ENCODE measurements at regions not wholly inside any gene's neighbourhood (a gene's known extent, or its start where the extent isn't known, plus 50 kb on each side); places are given as distances from the start of the nearest gene placed in this dataset.

GRCh38 chr21:24280596-24280995 is 1326.7 kb downstream of the MRPL39 start:
- no peak for DNase-seq (ENCODE audit: low read depth in 1 of 2, low spot score in 1 of 2)

GRCh38 chr21:24278711-24279110 is 1328.6 kb downstream of the MRPL39 start:
- no peak for DNase-seq (ENCODE audit: low read depth in 1 of 2, low spot score in 1 of 2)

GRCh38 chr21:24276204-24276603 is 1331.1 kb downstream of the MRPL39 start:
- no peak for DNase-seq (ENCODE audit: low read depth in 1 of 2, low spot score in 1 of 2)

- no peak for DNase-seq (ENCODE audit: low read depth in 1 of 2, low spot score in 1 of 2)
Observed at GRCh38 chr21:24275616-24276015, 1331.7 kb downstream of the MRPL39 start.

- no peak for DNase-seq (ENCODE audit: low read depth in 1 of 2, low spot score in 1 of 2)
Observed at GRCh38 chr21:24272521-24272938, 1334.8 kb downstream of the MRPL39 start.

GRCh38 chr21:24265987-24266386 is 1341.3 kb downstream of the MRPL39 start:
- no peak for DNase-seq (ENCODE audit: low read depth in 1 of 2, low spot score in 1 of 2)

- no peak for DNase-seq (ENCODE audit: low read depth in 1 of 2, low spot score in 1 of 2)
Observed at GRCh38 chr21:24260751-24261150, 1346.5 kb downstream of the MRPL39 start.

- no peak for DNase-seq (ENCODE audit: low read depth in 1 of 2, low spot score in 1 of 2)
Observed at GRCh38 chr21:24259241-24259640, 1348.0 kb downstream of the MRPL39 start.

GRCh38 chr21:24255591-24255990 is 1351.7 kb downstream of the MRPL39 start:
- no peak for DNase-seq (ENCODE audit: low read depth in 1 of 2, low spot score in 1 of 2)

GRCh38 chr21:24225431-24225830 is 1381.8 kb downstream of the MRPL39 start:
- no peak for DNase-seq (ENCODE audit: low read depth in 1 of 2, low spot score in 1 of 2)

- DNase-seq (ENCODE audit: low read depth in 1 of 2, low spot score in 1 of 2): no peak
Observed at GRCh38 chr21:24224422-24224821, 1382.9 kb downstream of the MRPL39 start.

GRCh38 chr21:24223624-24224023 is 1383.7 kb downstream of the MRPL39 start:
- no peak for DNase-seq (ENCODE audit: low read depth in 1 of 2, low spot score in 1 of 2)

GRCh38 chr21:24222676-24223075 is 1384.6 kb downstream of the MRPL39 start:
- DNase-seq (ENCODE audit: low read depth in 1 of 2, low spot score in 1 of 2): no peak

- DNase-seq (ENCODE audit: low read depth in 1 of 2, low spot score in 1 of 2): no peak
Observed at GRCh38 chr21:24220446-24220845, 1386.8 kb downstream of the MRPL39 start.

GRCh38 chr21:24217151-24217550 is 1390.1 kb downstream of the MRPL39 start:
- DNase-seq (ENCODE audit: low read depth in 1 of 2, low spot score in 1 of 2): no peak

- DNase-seq (ENCODE audit: low read depth in 1 of 2, low spot score in 1 of 2): no peak
Observed at GRCh38 chr21:24210130-24210529, 1397.2 kb downstream of the MRPL39 start.

- DNase-seq (ENCODE audit: low read depth in 1 of 2, low spot score in 1 of 2): no peak
Observed at GRCh38 chr21:24208562-24209260, 1398.6 kb downstream of the MRPL39 start.

GRCh38 chr21:24205319-24205718 is 1402.0 kb downstream of the MRPL39 start:
- no peak for DNase-seq (ENCODE audit: low read depth in 1 of 2, low spot score in 1 of 2)

GRCh38 chr21:24204641-24205040 is 1402.6 kb downstream of the MRPL39 start:
- no peak for DNase-seq (ENCODE audit: low read depth in 1 of 2, low spot score in 1 of 2)

GRCh38 chr21:24200052-24200451 is 1407.2 kb downstream of the MRPL39 start:
- DNase-seq (ENCODE audit: low read depth in 1 of 2, low spot score in 1 of 2): no peak

- DNase-seq (ENCODE audit: low read depth in 1 of 2, low spot score in 1 of 2): no peak
Observed at GRCh38 chr21:24197923-24198322, 1409.4 kb downstream of the MRPL39 start.

- no peak for DNase-seq (ENCODE audit: low read depth in 1 of 2, low spot score in 1 of 2)
Observed at GRCh38 chr21:24197132-24197643, 1410.1 kb downstream of the MRPL39 start.

- no peak for DNase-seq (ENCODE audit: low read depth in 1 of 2, low spot score in 1 of 2)
Observed at GRCh38 chr21:24188506-24188905, 1418.8 kb downstream of the MRPL39 start.

Data from activated T-helper 1 cell treated with anti-CD3 and anti-CD28 coated beads, Interleukin-2, amount 50 U/mL, for 16 hours (primary cell).